Iris pigment epithelial cell (primary cell): ENCODE measurements at regions not wholly inside any gene's neighbourhood (a gene's known extent, or its start where the extent isn't known, plus 50 kb on each side); places are given as distances from the start of the nearest gene placed in this dataset.
"Not testable (repeated sequence)": the region's sequence is repeated elsewhere in the genome, so short reads cannot be mapped to it uniquely, and the experiment has no call there.

ENCODE experiments used
- DNase-seq: peaks from one replicate; pipeline ENCODE4 v3.0.0-alpha.2; 2011; ENCODE audit warnings: low read depth

DNA sequence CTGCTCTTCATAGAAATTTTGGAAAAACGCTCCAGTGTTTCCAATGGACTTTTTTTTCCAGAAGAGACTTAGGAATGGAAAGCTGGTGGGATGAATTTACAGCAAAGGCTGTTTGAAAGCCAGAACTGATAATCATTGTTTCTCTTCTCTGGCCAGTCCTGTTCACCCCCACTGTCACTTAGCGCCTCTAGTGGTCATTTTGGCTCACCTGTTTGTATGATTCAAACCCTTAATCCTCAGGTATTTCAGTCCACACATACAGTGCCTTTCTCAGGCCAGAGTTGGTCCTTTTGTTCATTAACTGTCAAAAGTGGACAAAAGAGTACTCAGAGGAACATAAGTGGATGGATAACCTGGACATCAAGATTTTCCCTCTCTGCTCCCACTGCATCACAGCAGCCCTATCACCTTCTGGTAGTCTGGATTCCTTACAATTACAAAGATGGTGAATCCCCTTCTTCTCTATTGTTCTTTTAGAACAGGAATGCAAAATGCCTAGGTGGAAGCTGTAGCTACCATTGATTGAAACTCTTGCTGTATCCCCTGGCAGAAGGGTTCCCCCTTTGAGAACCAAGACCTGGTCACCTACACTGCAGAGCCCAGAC lies 177.6 kb upstream of the OLFM3 start:
- no peak for DNase-seq

DNA sequence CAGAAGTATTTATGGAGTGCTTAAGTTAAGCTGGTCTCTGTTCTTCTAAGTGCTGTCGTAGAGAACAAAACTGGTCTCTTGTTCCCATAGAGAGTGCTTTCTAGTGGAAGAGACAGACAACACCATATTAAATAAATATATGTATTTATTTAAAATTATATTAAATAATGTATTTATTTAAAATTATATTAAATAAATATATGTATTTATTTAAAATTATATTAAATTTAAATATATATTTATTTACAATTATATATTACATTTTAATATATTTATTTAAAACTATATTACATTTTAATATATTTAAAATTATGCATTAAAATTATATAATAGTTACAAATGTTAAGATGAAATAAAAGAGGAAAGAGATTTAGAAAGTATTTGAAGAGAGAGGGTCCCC lies 175.5 kb upstream of the OLFM3 start:
- no peak for DNase-seq

GRCh38 chr1:102163799-102164198 lies 167.1 kb upstream of the OLFM3 start:
- no peak for DNase-seq

GRCh38 chr1:102151242-102151641 lies 154.5 kb upstream of the OLFM3 start:
- DNase-seq: no peak

- DNase-seq: no peak
Observed at GRCh38 chr1:102120910-102121309, 124.2 kb upstream of the OLFM3 start.

DNA sequence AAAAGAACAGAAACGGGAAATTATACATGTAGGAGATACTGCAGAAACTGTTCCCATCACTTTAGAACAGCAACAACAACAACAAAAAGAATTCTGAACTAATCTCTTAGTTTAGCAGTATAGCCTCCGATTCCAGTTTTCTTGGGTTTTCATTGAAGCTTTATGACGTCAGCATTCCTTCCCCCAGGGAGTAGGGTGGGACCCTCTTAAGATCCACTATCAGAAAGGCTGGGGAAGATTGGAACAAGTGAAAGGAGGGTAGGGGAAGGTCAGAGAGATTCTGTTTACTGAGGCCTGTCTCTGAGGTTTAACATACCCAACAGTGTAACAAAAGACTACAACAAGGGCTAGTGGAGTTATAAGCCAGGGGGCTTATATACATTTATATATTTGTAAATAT lies 121.4 kb upstream of the OLFM3 start:
- no peak for DNase-seq

- no peak for DNase-seq
Observed at GRCh38 chr1:102110586-102110985, 113.9 kb upstream of the OLFM3 start.

DNA sequence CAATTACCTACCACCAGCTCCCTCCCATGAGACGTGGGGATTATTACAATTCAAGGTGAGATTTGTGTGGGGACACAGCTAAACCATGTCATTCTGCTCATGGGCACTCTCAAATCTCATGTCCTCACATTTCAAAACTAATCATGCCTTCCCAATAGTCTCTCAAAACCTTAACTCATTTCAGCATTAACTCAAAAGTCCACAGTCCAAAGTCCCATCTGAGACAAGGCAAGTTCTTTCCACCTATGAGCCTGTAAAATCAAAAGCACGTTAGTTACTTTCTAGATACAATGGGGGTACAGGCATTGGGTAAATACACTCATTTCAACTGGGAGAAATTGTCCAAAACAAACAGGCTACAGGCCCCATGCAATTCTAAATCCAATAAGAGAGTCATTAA lies 112.8 kb upstream of the OLFM3 start:
- not testable (repeated sequence) for DNase-seq

DNA sequence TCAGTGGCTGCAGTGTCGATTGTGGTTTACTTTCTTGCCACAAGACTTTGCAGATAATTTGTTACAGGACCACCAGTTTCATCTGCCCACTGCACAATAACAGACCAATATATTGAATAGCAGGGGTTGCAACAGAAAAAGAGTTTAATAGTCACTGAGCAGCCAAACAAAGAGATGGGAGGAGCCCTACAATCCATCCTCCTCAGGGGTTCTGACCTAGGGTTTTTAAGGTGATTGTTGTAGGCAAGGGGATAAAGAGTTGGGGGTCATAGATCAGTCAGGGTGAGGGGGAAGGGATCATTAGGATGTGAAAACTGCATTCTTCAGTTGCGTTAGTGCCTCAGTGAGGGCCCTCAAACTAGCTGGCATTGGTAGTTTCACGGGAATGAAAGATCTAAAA lies 110.7 kb upstream of the OLFM3 start:
- DNase-seq: no peak

- DNase-seq: no peak
Observed at GRCh38 chr1:102105931-102106550, 109.3 kb upstream of the OLFM3 start.

GRCh38 chr1:102103646-102104045 lies 106.9 kb upstream of the OLFM3 start:
- no peak for DNase-seq

GRCh38 chr1:102102276-102102780 lies 105.6 kb upstream of the OLFM3 start:
- no peak for DNase-seq

DNA sequence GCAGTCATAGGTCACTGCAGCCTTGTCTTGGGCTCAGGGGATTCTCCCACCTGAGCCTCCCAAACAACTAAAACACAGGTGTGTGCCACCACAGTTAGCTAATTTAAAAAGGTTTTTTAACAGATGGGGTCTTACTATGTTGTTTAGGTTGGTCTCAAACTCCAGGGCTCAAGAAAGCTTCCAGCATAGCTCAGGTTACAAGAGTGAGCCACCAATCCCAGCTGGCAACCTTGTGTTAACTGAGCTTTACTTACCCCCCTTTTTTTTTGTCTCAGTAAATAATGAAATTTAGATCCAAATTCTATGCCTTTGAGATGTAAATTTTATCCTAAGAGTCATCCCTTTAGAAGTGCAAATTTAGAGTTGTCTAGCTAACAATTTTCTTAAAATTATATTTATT lies 103.9 kb upstream of the OLFM3 start:
- DNase-seq: no peak

GRCh38 chr1:102099916-102100315 lies 103.2 kb upstream of the OLFM3 start:
- no peak for DNase-seq

- DNase-seq: no peak
Observed at GRCh38 chr1:102098536-102098935, 101.8 kb upstream of the OLFM3 start.

DNA sequence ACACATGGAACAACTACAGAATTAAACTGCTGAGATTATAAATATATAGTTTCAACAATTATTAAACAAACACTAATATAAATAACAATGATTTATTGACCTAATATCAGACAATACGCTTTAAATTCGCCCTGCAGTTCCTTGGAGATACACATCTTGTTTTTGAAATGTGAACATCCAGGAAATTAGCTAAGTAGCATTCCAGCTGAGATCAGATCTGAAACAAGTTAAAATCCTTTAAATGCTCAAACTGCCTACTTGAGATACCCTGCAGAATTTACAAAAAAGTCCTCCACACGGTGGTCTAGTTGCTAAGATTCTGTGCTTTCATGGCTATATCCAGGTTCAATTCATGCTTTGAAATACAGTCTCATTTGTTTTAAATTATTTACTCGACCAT lies 101.4 kb upstream of the OLFM3 start:
- no peak for DNase-seq

GRCh38 chr1:102097451-102097850 lies 100.7 kb upstream of the OLFM3 start:
- no peak for DNase-seq

DNA sequence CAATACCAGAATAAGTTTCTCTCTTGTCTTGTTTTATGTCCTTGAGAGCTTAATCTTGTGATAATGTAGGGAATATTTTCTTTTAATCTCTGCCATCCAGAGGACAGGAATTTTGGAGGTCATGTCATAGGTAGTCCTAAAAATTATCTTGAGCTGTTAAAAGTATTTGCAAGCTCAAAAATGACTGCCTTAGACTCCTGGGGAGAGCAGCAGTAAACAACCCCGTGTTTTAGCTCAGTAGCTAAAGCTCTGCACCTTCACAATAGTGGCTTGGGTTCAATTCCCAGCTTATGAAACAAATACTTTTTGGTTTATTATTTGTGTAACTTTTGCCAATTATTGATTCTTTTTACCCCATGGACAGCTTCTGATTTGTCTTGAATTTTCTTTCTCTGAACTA lies 99.4 kb upstream of the OLFM3 start:
- DNase-seq: no peak

DNA sequence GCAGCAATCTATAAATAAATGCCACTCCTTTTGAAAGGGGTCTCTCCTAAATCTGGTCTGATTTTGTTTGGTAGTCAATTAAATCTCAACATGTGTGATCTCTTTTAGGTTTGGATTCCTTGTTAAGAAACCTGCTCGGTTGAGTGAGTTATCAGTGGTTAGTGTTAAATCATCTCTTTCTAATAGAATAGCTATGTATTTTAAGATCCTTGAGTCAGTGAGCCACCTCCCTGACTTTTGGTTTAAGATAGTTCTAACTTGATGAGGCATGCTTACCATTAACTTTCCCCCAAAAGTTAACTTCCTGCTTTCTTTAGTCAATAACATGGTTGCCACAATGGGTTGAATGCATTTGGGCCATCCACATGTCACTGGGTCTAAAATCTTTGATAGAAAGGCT lies 93.1 kb upstream of the OLFM3 start:
- DNase-seq: no peak

DNA sequence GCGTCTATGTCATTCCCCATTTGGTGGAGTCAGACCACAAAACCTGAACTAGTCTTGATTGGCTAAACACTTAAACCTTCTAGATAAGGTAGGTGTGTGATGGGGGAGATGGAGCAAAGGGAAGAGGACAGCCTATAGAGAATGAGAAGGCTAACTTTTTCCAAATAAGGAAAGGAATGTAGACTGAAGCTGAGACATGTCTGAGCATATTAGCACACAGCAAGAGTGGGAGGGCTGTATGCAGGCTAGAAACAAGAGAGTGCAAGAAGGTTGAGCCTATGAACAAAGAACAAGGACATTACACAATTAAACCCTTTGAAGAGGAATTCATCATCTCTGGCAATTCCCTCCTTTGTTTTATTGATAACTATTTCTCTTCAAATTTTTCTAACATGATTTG lies 89.2 kb upstream of the OLFM3 start:
- no peak for DNase-seq

GRCh38 chr1:102084771-102085535 lies 88.2 kb upstream of the OLFM3 start:
- no peak for DNase-seq

DNA sequence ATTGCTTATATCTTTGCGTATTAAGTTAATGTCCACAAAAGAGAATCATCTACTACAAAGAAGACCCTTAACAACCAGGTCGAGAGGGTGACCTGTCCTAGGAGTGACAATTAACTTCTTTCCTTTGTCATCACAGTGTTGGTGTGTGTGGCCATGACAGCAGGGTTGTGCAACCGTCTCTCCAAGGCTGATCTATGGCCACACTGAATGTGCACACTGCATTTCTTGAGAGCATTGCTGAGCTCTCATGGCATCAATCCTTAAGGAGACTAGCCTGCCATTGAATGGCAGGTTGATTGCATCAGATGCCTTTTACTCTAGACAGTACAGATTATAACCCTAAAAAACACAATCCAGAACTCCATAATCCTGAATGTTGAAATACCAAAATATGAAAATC lies 86.5 kb upstream of the OLFM3 start:
- DNase-seq: no peak

DNA sequence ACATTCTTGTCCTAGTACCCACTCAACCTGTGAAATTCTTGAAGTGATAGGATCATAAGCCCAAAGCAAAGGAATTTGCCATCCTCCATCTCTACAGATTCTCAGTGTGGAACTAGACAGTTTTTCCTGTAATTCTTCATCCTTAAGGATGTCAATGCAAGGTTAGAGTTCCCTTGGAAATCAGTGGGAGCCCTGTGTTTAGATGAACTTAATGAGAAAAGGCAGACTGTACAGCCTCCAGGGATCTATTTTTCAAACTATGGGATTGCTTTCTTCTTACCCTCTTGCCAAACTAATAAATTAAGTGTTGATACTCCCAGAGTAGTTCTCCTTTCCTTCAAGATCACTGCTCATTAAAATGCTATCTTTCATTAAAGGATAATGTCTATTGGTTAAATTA lies 78.1 kb upstream of the OLFM3 start:
- no peak for DNase-seq
